HepG2 (cell line): ENCODE measurements at regions not wholly inside any gene's neighbourhood (a gene's known extent, or its start where the extent isn't known, plus 50 kb on each side); places are given as distances from the start of the nearest gene placed in this dataset.

ENCODE experiments used
- ARHGAP35 ChIP-seq: sonication (generic); formaldehyde crosslinking; IDR thresholded peaks from 2 replicates; pipeline ENCODE4 v1.9.0; 2022; ENCODE audit warnings: mild to moderate bottlenecking, inconsistent platforms, moderate library complexity, missing genetic modification reagents, borderline replicate concordance
- ATF1 ChIP-seq: IDR thresholded peaks from 2 replicates; pipeline ENCODE4 v1.6.1; 2016; ENCODE audit warnings: mild to moderate bottlenecking, control low read depth
- CEBPB ChIP-seq: IDR thresholded peaks from 2 replicates; pipeline ENCODE4 v1.6.1; 2011; ENCODE audit warnings: low read depth, low read length, improper control_type of control experiment, borderline replicate concordance
- FOXA1 ChIP-seq, 2 experiments: fragments of 450-650 bp in 1 of 2; sonication (generic) in 1 of 2; formaldehyde crosslinking in 1 of 2; IDR thresholded peaks; 2 replicates each; pipeline versions ENCODE4 v1.4.0 to v1.6.1; 2016 to 2020; ENCODE audit warnings: missing genetic modification reagents in 1 of 2
- FUBP1 ChIP-seq: sonication (generic); formaldehyde crosslinking; IDR thresholded peaks from 2 replicates; pipeline ENCODE4 v1.5.1; 2020; ENCODE audit warnings: missing genetic modification reagents, mild to moderate bottlenecking, borderline replicate concordance
- HNF4A ChIP-seq: sonication (generic); formaldehyde crosslinking; IDR thresholded peaks from 2 replicates; pipeline ENCODE4 v1.4.0; 2020; ENCODE audit warnings: missing genetic modification reagents
- JUND ChIP-seq: sonication (generic); formaldehyde crosslinking; IDR thresholded peaks from 2 replicates; pipeline ENCODE4 v1.8.0; 2022; ENCODE audit warnings: mild to moderate bottlenecking, missing genetic modification reagents
- KAT2B ChIP-seq: fragments of 150-350 bp; IDR thresholded peaks from 2 replicates; pipeline ENCODE4 v1.6.1; 2014; ENCODE audit warnings: low read depth, low read length, borderline replicate concordance
- KDM6A ChIP-seq: IDR thresholded peaks from 2 replicates; pipeline ENCODE4 v1.6.1; 2016; ENCODE audit warnings: low read depth
- KLF15 ChIP-seq: sonication (generic); formaldehyde crosslinking; IDR thresholded peaks from 2 replicates; pipeline ENCODE4 v1.8.1; 2023; ENCODE audit warnings: borderline replicate concordance, mild to moderate bottlenecking, inconsistent platforms, missing genetic modification reagents, mixed read lengths
- MBD4 ChIP-seq: IDR thresholded peaks from 2 replicates; pipeline ENCODE4 v1.6.1; 2012; ENCODE audit warnings: low read length, inconsistent platforms, borderline replicate concordance
- NFIC ChIP-seq: IDR thresholded peaks from 2 replicates; pipeline ENCODE4 v1.6.1; 2012; ENCODE audit warnings: mild to moderate bottlenecking, low read length, inconsistent platforms
- PLSCR1 ChIP-seq: sonication (generic); formaldehyde crosslinking; IDR thresholded peaks from 2 replicates; pipeline ENCODE4 v1.5.0; 2020; ENCODE audit warnings: missing genetic modification reagents, mild to moderate bottlenecking, borderline replicate concordance
- RBM39 ChIP-seq: fragments of 200-400 bp; formaldehyde crosslinking; IDR thresholded peaks from one replicate; pipeline ENCODE4 v1.6.1; 2018; ENCODE audit warnings: antibody characterized with exemption, mild to moderate bottlenecking, low read depth, low read length; ENCODE audit not compliant: poor library complexity, severe bottlenecking
- SAP130 ChIP-seq: IDR thresholded peaks from 2 replicates; pipeline ENCODE4 v1.6.1; 2016; ENCODE audit warnings: low read depth
- SOX13 ChIP-seq, 3 experiments: fragments of 450-650 bp in 1 of 3; sonication (generic) in 1 of 3; formaldehyde crosslinking in 1 of 3; IDR thresholded peaks in 2 of 3; conservative IDR thresholded peaks in 1 of 3; 2 replicates each; pipeline versions ENCODE4 v1.5.0 to v1.6.1; 2016 to 2020; ENCODE audit warnings: antibody characterized with exemption in 1 of 3, mild to moderate bottlenecking in 1 of 3, missing compliant biosample characterization in 1 of 3, missing genetic modification reagents in 1 of 3, moderate library complexity in 1 of 3
- STAG1 ChIP-seq: sonication (generic); formaldehyde crosslinking; IDR thresholded peaks from 2 replicates; pipeline ENCODE4 v1.4.0; 2020; ENCODE audit warnings: missing genetic modification reagents
- ZBTB42 ChIP-seq: sonication (generic); formaldehyde crosslinking; IDR thresholded peaks from 2 replicates; pipeline ENCODE4 v1.5.0; 2020; ENCODE audit warnings: mild to moderate bottlenecking, missing genetic modification reagents
- ZNF124 ChIP-seq: sonication (generic); formaldehyde crosslinking; IDR thresholded peaks from 2 replicates; pipeline ENCODE4 v1.4.0; 2020; ENCODE audit warnings: missing genetic modification reagents
- ZNF335 ChIP-seq: sonication (generic); formaldehyde crosslinking; IDR thresholded peaks from 2 replicates; pipeline ENCODE4 v1.4.0; 2020; ENCODE audit warnings: missing genetic modification reagents
- ZNF446 ChIP-seq: sonication (generic); formaldehyde crosslinking; IDR thresholded peaks from 2 replicates; pipeline ENCODE4 v1.5.0; 2020; ENCODE audit warnings: mild to moderate bottlenecking, missing genetic modification reagents
- ZNF496 ChIP-seq: sonication (generic); formaldehyde crosslinking; IDR thresholded peaks from 2 replicates; pipeline ENCODE4 v1.8.1; 2023; ENCODE audit warnings: mild to moderate bottlenecking, moderate library complexity, missing genetic modification reagents; ENCODE audit not compliant: insufficient replicate concordance
- ZNF576 ChIP-seq: sonication (generic); formaldehyde crosslinking; IDR thresholded peaks from 2 replicates; pipeline ENCODE4 v1.4.0; 2020; ENCODE audit warnings: mild to moderate bottlenecking, missing genetic modification reagents
- ZNF878 ChIP-seq: sonication (generic); formaldehyde crosslinking; IDR thresholded peaks from 2 replicates; pipeline ENCODE4 v1.8.1; 2023; ENCODE audit warnings: mild to moderate bottlenecking, missing genetic modification reagents, moderate library complexity
- ZSCAN31 ChIP-seq: sonication (generic); formaldehyde crosslinking; IDR thresholded peaks from 2 replicates; pipeline ENCODE4 v1.5.0; 2020; ENCODE audit warnings: low read depth, mild to moderate bottlenecking, missing genetic modification reagents

GRCh38 chr2:42959234-42960001 lies 167.0 kb upstream of the HAAO start (continued):
- TF ChIP-seq ZSCAN31 (no peak), ATF1 (CRISPR knock-in tag) (no peak), FUBP1 (CRISPR knock-in tag) (no peak), ZBTB42 (CRISPR knock-in tag) (no peak), MBD4 (no peak), NFIC (no peak; the same call in 1 of the 2 replicates), ZNF446 (0 out of 2 replicates have a peak, but pooled peaks have one; percentile 48), KLF15 (CRISPR knock-in tag) (no peak), ZNF878 (CRISPR knock-in tag) (no peak), ZNF496 (CRISPR knock-in tag) (no peak), KDM6A (CRISPR knock-in tag) (no peak; the same call in 1 of the 2 replicates), HNF4A (peak; percentile 57), SOX13 (IDR thresholded peaks at IDR 0.05) (peak; percentile 62; the same call in 1 of the 2 replicates), SOX13 (CRISPR knock-in tag; conservative IDR thresholded peaks at IDR 0.05 in 1 of 2, IDR thresholded peaks at IDR 0.05 in 1 of 2) (peak in 1 of 2 experiments; percentile 96; a peak in 2 of 4 replicates), JUND (CRISPR knock-in tag) (no peak), SAP130 (CRISPR knock-in tag) (0 out of 2 replicates have a peak, but pooled peaks have one; percentile 21), CEBPB (peak; percentile 34; the same call in 1 of the 2 replicates), ZNF124 (CRISPR knock-in tag) (0 out of 2 replicates have a peak, but pooled peaks have one; percentile 46), FOXA1 (IDR thresholded peaks at IDR 0.05) (no peak), FOXA1 (CRISPR knock-in tag; IDR thresholded peaks at IDR 0.05) (peak; percentile 12; the same call in 1 of the 2 replicates), PLSCR1 (no peak), RBM39 (no peak), ARHGAP35 (no peak), KAT2B (no peak), ZNF335 (CRISPR knock-in tag) (no peak), ZNF576 (CRISPR knock-in tag) (no peak), STAG1 (CRISPR knock-in tag) (no peak; the same call in 1 of the 2 replicates)
